T-helper 1 cell treated with Interleukin-12 subunit alpha and Interleukin-12 subunit beta and Interleukin-4 antibody, amounts not matched to agents 30 μg/mL and 1 μg/mL, for 36 hours (primary cell): ENCODE measurements at regions not wholly inside any gene's neighbourhood (a gene's known extent, or its start where the extent isn't known, plus 50 kb on each side); places are given as distances from the start of the nearest gene placed in this dataset.

ENCODE experiments used
- H3K27ac Mint-ChIP-seq: one replicate; pipeline ENCODE4 v1.8.0; 2021; ENCODE audit warnings: mild to moderate bottlenecking, mixed read lengths
- H3K27me3 Mint-ChIP-seq: one replicate; pipeline ENCODE4 v1.8.0; 2021; ENCODE audit warnings: low read depth, mixed read lengths
- H3K36me3 Mint-ChIP-seq: one replicate; pipeline ENCODE4 v1.8.0; 2021; ENCODE audit warnings: low read depth, mixed read lengths
- H3K4me1 Mint-ChIP-seq: one replicate; pipeline ENCODE4 v1.8.0; 2021; ENCODE audit warnings: low read depth, mixed read lengths
- H3K4me3 Mint-ChIP-seq: one replicate; pipeline ENCODE4 v1.8.0; 2021; ENCODE audit warnings: mild to moderate bottlenecking, moderate library complexity, mixed read lengths
- H3K9me3 Mint-ChIP-seq: one replicate; pipeline ENCODE4 v1.8.0; 2021; ENCODE audit warnings: mixed read lengths

DNA sequence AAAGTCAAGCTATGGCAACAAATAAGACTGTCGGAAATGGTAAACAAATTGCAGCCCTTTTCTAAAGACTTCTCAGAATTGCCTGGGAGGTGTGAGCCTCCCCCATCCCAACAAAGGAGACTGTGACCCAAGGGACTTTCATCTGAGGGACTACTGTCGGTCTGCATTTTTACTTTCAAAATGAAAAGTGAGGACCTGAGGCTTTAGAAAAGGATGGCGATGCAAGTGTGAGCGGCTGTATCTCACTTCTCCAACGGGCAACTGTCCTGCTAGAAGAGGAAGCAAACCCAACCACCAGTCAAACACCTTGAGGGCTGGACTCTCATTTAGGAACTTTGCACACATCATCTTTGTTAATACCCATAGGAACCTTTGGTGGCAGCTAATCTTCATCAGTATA, 62.6 kb upstream of the CLNK start:
- H3K36me3 Mint-ChIP-seq, result no peaks in the 10 kb centered on the region
- no peak overlapping the region for H3K4me3 Mint-ChIP-seq
- H3K9me3 Mint-ChIP-seq, result peaks cover 7% of the 10 kb centered on the region
- no peak overlapping the region for H3K27ac Mint-ChIP-seq
- H3K27me3 Mint-ChIP-seq, result peaks cover 8% of the 10 kb centered on the region
- H3K4me1 Mint-ChIP-seq, result no peaks in the 10 kb centered on the region

GRCh38 chr4:10746371-10747171, 62.0 kb upstream of the CLNK start:
- Mint-ChIP-seq H3K9me3 (peaks cover 7% of the 10 kb centered on the region), H3K4me1 (no peaks in the 10 kb centered on the region), H3K4me3 (no peak overlapping the region), H3K27me3 (peaks cover 8% of the 10 kb centered on the region), H3K36me3 (no peaks in the 10 kb centered on the region), H3K27ac (no peak overlapping the region)

GRCh38 chr4:10743357-10743756, 58.8 kb upstream of the CLNK start:
- no peak overlapping the region for H3K27ac Mint-ChIP-seq
- peaks cover 6% of the 10 kb centered on the region for H3K9me3 Mint-ChIP-seq
- no peaks in the 10 kb centered on the region for H3K36me3 Mint-ChIP-seq
- no peaks in the 10 kb centered on the region for H3K27me3 Mint-ChIP-seq
- peaks cover 4% of the 10 kb centered on the region for H3K4me1 Mint-ChIP-seq
- H3K4me3 Mint-ChIP-seq, result no peak overlapping the region

DNA sequence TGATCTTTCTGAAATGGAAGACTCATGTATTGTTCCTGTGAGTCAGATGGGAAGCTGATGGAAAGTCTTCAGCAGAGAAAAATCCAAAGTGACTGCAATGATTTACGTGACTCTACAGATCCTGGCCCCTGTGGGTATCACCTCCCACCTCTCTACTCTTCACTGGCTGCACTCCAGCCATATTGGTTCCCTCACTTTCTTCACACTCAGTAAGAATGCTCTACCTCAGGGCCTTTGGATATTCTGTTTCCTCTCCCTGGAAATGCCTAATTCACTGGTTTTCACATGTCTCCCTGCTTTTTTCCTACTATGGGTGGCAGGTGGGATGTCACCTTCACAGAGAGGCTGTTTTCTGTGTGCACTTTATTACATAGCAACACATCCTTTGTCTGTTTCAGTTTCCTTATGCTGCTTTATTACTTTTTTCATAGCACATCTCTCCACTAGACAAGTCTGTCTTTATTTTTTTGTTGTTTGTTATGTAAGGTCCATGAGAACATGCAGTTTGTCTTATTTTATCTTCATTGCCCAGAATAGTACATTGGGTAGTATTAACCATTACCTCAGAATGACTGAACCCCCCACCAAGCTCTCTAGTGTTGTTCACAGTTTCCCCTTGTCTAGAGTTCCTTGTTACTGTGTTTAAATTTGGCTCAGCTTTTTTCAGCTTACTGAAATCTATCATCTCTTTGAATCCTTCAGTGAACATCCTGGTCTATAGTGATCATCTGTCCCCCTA, 57.6 kb upstream of the CLNK start:
- Mint-ChIP-seq H3K36me3 (no peaks in the 10 kb centered on the region), H3K4me1 (peaks cover 4% of the 10 kb centered on the region), H3K27ac (no peak overlapping the region), H3K9me3 (peaks cover 9% of the 10 kb centered on the region), H3K4me3 (no peak overlapping the region), H3K27me3 (no peaks in the 10 kb centered on the region)

DNA sequence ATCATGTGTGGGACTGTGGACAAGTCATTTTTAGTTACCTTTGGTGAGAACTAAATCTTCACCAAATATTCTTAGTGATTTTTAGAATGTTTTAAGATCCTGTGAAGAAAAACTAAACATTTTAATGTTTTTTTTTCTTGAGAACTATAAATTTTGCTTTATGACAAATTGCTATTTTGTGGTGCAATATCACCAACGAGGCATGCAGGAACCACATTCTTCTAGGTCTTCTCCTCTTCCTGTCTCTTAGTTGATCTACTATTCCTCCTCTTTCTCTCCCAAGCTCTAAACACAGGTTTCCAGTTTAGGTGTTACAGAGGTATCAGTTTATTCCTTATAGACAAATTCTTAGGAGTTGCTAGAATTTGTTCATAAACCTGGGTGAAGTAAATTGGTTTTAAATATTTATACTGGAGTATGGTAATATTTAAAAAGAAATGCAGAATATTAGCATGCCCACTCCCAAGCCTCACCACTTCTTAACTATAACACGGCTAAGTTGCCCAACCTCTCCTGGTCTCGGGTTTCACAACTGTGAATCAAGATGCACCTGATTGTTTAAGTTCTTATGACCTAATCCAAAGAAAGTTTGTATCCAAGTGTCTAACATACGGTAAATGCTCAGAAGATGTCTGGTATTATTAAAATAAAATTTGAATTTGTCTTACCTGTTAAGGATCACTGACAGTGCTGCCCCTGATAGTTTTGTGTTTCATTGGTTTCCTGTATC, 56.5 kb upstream of the CLNK start:
- H3K4me1 Mint-ChIP-seq, result peaks cover 4% of the 10 kb centered on the region
- no peak overlapping the region for H3K27ac Mint-ChIP-seq
- H3K4me3 Mint-ChIP-seq, result no peak overlapping the region
- peaks cover 9% of the 10 kb centered on the region for H3K9me3 Mint-ChIP-seq
- H3K36me3 Mint-ChIP-seq, result no peaks in the 10 kb centered on the region
- no peaks in the 10 kb centered on the region for H3K27me3 Mint-ChIP-seq

- Mint-ChIP-seq H3K36me3 (no peaks in the 10 kb centered on the region), H3K4me3 (no peak overlapping the region), H3K27ac (no peak overlapping the region)
Measured at GRCh38 chr4:10740251-10740650, 55.7 kb upstream of the CLNK start.

GRCh38 chr4:10738826-10739489, 54.4 kb upstream of the CLNK start:
- no peak overlapping the region for H3K27ac Mint-ChIP-seq
- H3K36me3 Mint-ChIP-seq, result no peaks in the 10 kb centered on the region
- peaks cover 6% of the 10 kb centered on the region for H3K4me1 Mint-ChIP-seq
- no peak overlapping the region for H3K4me3 Mint-ChIP-seq
- no peaks in the 10 kb centered on the region for H3K27me3 Mint-ChIP-seq
- peaks cover 9% of the 10 kb centered on the region for H3K9me3 Mint-ChIP-seq

More at GRCh38 chr4:10740251-10740650, 55.7 kb upstream of the CLNK start:
- Mint-ChIP-seq H3K4me1 (peaks cover 4% of the 10 kb centered on the region), H3K9me3 (peaks cover 9% of the 10 kb centered on the region), H3K27me3 (no peaks in the 10 kb centered on the region)

- H3K9me3 Mint-ChIP-seq, result peaks cover 9% of the 10 kb centered on the region
- H3K36me3 Mint-ChIP-seq, result no peaks in the 10 kb centered on the region
- no peak overlapping the region for H3K4me3 Mint-ChIP-seq
- no peak overlapping the region for H3K27ac Mint-ChIP-seq
- no peaks in the 10 kb centered on the region for H3K27me3 Mint-ChIP-seq
- H3K4me1 Mint-ChIP-seq, result peaks cover 18% of the 10 kb centered on the region
Measured at GRCh38 chr4:10737337-10737736, 52.8 kb upstream of the CLNK start.

- H3K36me3 Mint-ChIP-seq, result no peaks in the 10 kb centered on the region
- no peak overlapping the region for H3K27ac Mint-ChIP-seq
- H3K4me3 Mint-ChIP-seq, result no peak overlapping the region
- no peaks in the 10 kb centered on the region for H3K27me3 Mint-ChIP-seq
- H3K4me1 Mint-ChIP-seq, result peaks cover 21% of the 10 kb centered on the region
- H3K9me3 Mint-ChIP-seq, result peaks cover 9% of the 10 kb centered on the region
Measured at GRCh38 chr4:10736895-10737294, 52.3 kb upstream of the CLNK start.

GRCh38 chr4:10736266-10736665, 51.7 kb upstream of the CLNK start:
- peaks cover 26% of the 10 kb centered on the region for H3K4me1 Mint-ChIP-seq
- peaks cover under 1% of the 10 kb centered on the region for H3K36me3 Mint-ChIP-seq
- peaks cover 9% of the 10 kb centered on the region for H3K9me3 Mint-ChIP-seq
- no peaks in the 10 kb centered on the region for H3K27me3 Mint-ChIP-seq
- H3K4me3 Mint-ChIP-seq, result no peak overlapping the region
- H3K27ac Mint-ChIP-seq, result no peak overlapping the region

- Mint-ChIP-seq H3K9me3 (peaks cover 8% of the 10 kb centered on the region), H3K27ac (no peak overlapping the region), H3K4me1 (peaks cover 34% of the 10 kb centered on the region), H3K36me3 (peaks cover 1% of the 10 kb centered on the region), H3K4me3 (no peak overlapping the region), H3K27me3 (no peaks in the 10 kb centered on the region)
Measured at GRCh38 chr4:10734697-10735096, 50.1 kb upstream of the CLNK start.
